Uterus (tissue), 3 donors: ENCODE measurements at regions not wholly inside any gene's neighbourhood (a gene's known extent, or its start where the extent isn't known, plus 50 kb on each side); places are given as distances from the start of the nearest gene placed in this dataset.

ENCODE experiments used
- DNase-seq, 2 donors: peaks; one replicate each; pipeline ENCODE4 v3.0.0-alpha.2; 2019 to 2020
- H3K27ac ChIP-seq, 2 donors: fragments of 200-600 bp; sonication (generic); 1 replicate in 1 of 2; 2 replicates in 1 of 2; pipeline ENCODE4 v1.5.1; 2016 to 2018
- H3K27me3 ChIP-seq, 2 donors: fragments of 200-600 bp; sonication (generic); one replicate each; pipeline ENCODE4 v1.5.1; 2018 to 2019; ENCODE audit warnings: control low read depth in 1 of 2
- H3K36me3 ChIP-seq, 2 donors: fragments of 200-600 bp; sonication (generic); one replicate each; pipeline ENCODE4 v1.5.1; 2019; ENCODE audit warnings: control low read depth in 1 of 2
- H3K4me1 ChIP-seq, 2 donors: fragments of 200-600 bp; sonication (generic); one replicate each; pipeline ENCODE4 v1.5.1; 2018 to 2019; ENCODE audit warnings: control low read depth in 1 of 2
- H3K4me3 ChIP-seq, 2 donors: fragments of 200-600 bp; sonication (generic); 1 replicate in 1 of 2; 2 replicates in 1 of 2; pipeline ENCODE4 v1.5.1; 2018 to 2019; ENCODE audit warnings: mild to moderate bottlenecking in 1 of 2
- H3K9me3 ChIP-seq, 2 donors: fragments of 200-600 bp; sonication (generic); one replicate each; pipeline ENCODE4 v1.5.1; 2019; ENCODE audit warnings: control low read depth in 1 of 2
- CTCF ChIP-seq, 4 experiments: fragments of 200-600 bp in 2 of 4; fragments of 450-650 bp in 2 of 4; sonication (generic) in 2 of 4; IDR thresholded peaks; one replicate each; pipeline ENCODE4 v1.5.1; 2016 to 2019; ENCODE audit warnings: antibody characterized with exemption in 4 of 4, mild to moderate bottlenecking in 2 of 4, moderate library complexity in 1 of 4
- POLR2A ChIP-seq, 2 donors: fragments of 450-650 bp; IDR thresholded peaks; one replicate each; pipeline ENCODE4 v1.6.1; 2016; ENCODE audit warnings: antibody characterized with exemption in 2 of 2, mild to moderate bottlenecking in 1 of 2, moderate library complexity in 1 of 2
- intact Hi-C: fragments of 100-400 bp; cut with DNase I; formaldehyde crosslinking; loops from one replicate; pipeline ENCODE4 v1.15.1; 2023; ENCODE audit warnings: low total_unique reads
- donor health status: DM: yes; HTN: yes; CAD: no.

- no peak for DNase-seq
- H3K4me1 ChIP-seq, result no peaks in the 10 kb centered on the region
- intact Hi-C loops, result no loop called here
- H3K27me3 ChIP-seq, result no peaks in the 10 kb centered on the region
- TF ChIP-seq POLR2A (IDR thresholded peaks at IDR 0.05) (no peak), CTCF (IDR thresholded peaks at IDR 0.05) (no peak)
- no peak overlapping the region for H3K27ac ChIP-seq
- H3K36me3 ChIP-seq, result no peaks in the 10 kb centered on the region
- no peak overlapping the region for H3K4me3 ChIP-seq
- no peaks in the 10 kb centered on the region for H3K9me3 ChIP-seq
These were observed 849.2 kb upstream of the LRFN5 start for GRCh38 chr14:40757376-40757950.

GRCh38 chr14:40733206-40733605, 873.5 kb upstream of the LRFN5 start:
- no peak for DNase-seq
- Histone ChIP-seq H3K27ac (no peak overlapping the region), H3K27me3 (no peaks in the 10 kb centered on the region), H3K4me3 (no peak overlapping the region), H3K36me3 (no peaks in the 10 kb centered on the region), H3K4me1 (no peaks in the 10 kb centered on the region), H3K9me3 (no peaks in the 10 kb centered on the region)
- no peak for TF ChIP-seq POLR2A (IDR thresholded peaks at IDR 0.05)
- no peak for TF ChIP-seq CTCF (IDR thresholded peaks at IDR 0.05)
- intact Hi-C loops, result no loop called here

- no peaks in the 10 kb centered on the region for H3K36me3 ChIP-seq
- no peak overlapping the region for H3K4me3 ChIP-seq
- TF ChIP-seq CTCF (IDR thresholded peaks at IDR 0.05) (no peak), POLR2A (IDR thresholded peaks at IDR 0.05) (no peak)
- H3K27me3 ChIP-seq, result no peaks in the 10 kb centered on the region
- no peak for DNase-seq
- intact Hi-C loops, result no loop called here
- H3K9me3 ChIP-seq, result no peaks in the 10 kb centered on the region
- no peaks in the 10 kb centered on the region for H3K4me1 ChIP-seq
- H3K27ac ChIP-seq, result no peak overlapping the region
These were observed 879.6 kb upstream of the LRFN5 start for GRCh38 chr14:40727107-40727506.

GRCh38 chr14:40713387-40713786, 893.3 kb upstream of the LRFN5 start:
- Histone ChIP-seq H3K9me3 (no peaks in the 10 kb centered on the region), H3K4me3 (no peak overlapping the region), H3K36me3 (peaks cover 0 to 4% of the 10 kb centered on the region in 2 donors), H3K27ac (no peak overlapping the region), H3K27me3 (no peaks in the 10 kb centered on the region), H3K4me1 (no peaks in the 10 kb centered on the region)
- no peak for TF ChIP-seq POLR2A (IDR thresholded peaks at IDR 0.05)
- TF ChIP-seq CTCF (IDR thresholded peaks at IDR 0.05), result no peak
- intact Hi-C loops, result no loop called here
- no peak for DNase-seq

GRCh38 chr14:40697231-40697630, 909.4 kb upstream of the LRFN5 start:
- Histone ChIP-seq H3K9me3 (no peaks in the 10 kb centered on the region), H3K4me3 (no peak overlapping the region), H3K4me1 (no peaks in the 10 kb centered on the region), H3K27ac (no peak overlapping the region), H3K36me3 (no peaks in the 10 kb centered on the region), H3K27me3 (no peaks in the 10 kb centered on the region)
- TF ChIP-seq POLR2A (IDR thresholded peaks at IDR 0.05) (no peak), CTCF (IDR thresholded peaks at IDR 0.05) (no peak)
- intact Hi-C loops, result no loop called here
- no peak for DNase-seq
